NCI-H226 (cell line): ENCODE measurements at regions not wholly inside any gene's neighbourhood (a gene's known extent, or its start where the extent isn't known, plus 50 kb on each side); places are given as distances from the start of the nearest gene placed in this dataset.

Source experiments
- DNase-seq: peaks from one replicate; pipeline ENCODE4 v3.0.0-alpha.2; 2015

GRCh38 chr13:79081942-79082341 is 324.1 kb downstream of the RBM26 start:
- no peak for DNase-seq

GRCh38 chr13:79079351-79079839 is 326.7 kb downstream of the RBM26 start:
- DNase-seq = peak; percentile 4

GRCh38 chr13:79075703-79076102 is 330.4 kb downstream of the RBM26 start:
- DNase-seq = no peak

- no peak for DNase-seq
Observed at GRCh38 chr13:79070343-79070974, 335.6 kb downstream of the RBM26 start.

- no peak for DNase-seq
Observed at GRCh38 chr13:79062291-79062690, 343.8 kb downstream of the RBM26 start.

GRCh38 chr13:79060216-79060615 is 345.8 kb downstream of the RBM26 start:
- DNase-seq = no peak

- DNase-seq = no peak
Observed at GRCh38 chr13:79056706-79057105, 349.3 kb downstream of the RBM26 start.

- DNase-seq = no peak
Observed at GRCh38 chr13:79051472-79051871, 354.6 kb downstream of the RBM26 start.

- DNase-seq = no peak
Observed at GRCh38 chr13:79044415-79044814, 361.6 kb downstream of the RBM26 start.

GRCh38 chr13:79043208-79043607 is 362.8 kb downstream of the RBM26 start:
- no peak for DNase-seq

GRCh38 chr13:79037197-79037596 is 368.9 kb downstream of the RBM26 start:
- no peak for DNase-seq

GRCh38 chr13:79034341-79034740 is 371.7 kb downstream of the RBM26 start:
- no peak for DNase-seq

GRCh38 chr13:79030513-79030912 is 371.6 kb upstream of the OBI1 start:
- DNase-seq = no peak

- no peak for DNase-seq
Observed at GRCh38 chr13:79018166-79018565, 359.2 kb upstream of the OBI1 start.

GRCh38 chr13:79011179-79011578 is 352.2 kb upstream of the OBI1 start:
- no peak for DNase-seq

- no peak for DNase-seq
Observed at GRCh38 chr13:79003989-79004898, 345.3 kb upstream of the OBI1 start.

- DNase-seq = no peak
Observed at GRCh38 chr13:78999494-78999893, 340.5 kb upstream of the OBI1 start.

- no peak for DNase-seq
Observed at GRCh38 chr13:78998630-78999315, 339.8 kb upstream of the OBI1 start.

- DNase-seq = no peak
Observed at GRCh38 chr13:78997902-78998629, 339.1 kb upstream of the OBI1 start.

GRCh38 chr13:78993792-78994191 is 334.8 kb upstream of the OBI1 start:
- no peak for DNase-seq

GRCh38 chr13:78981913-78982312 is 323.0 kb upstream of the OBI1 start:
- DNase-seq = no peak

- no peak for DNase-seq
Observed at GRCh38 chr13:78979349-78979748, 320.4 kb upstream of the OBI1 start.
